Endodermal cell (in vitro differentiated cells): ENCODE measurements at regions not wholly inside any gene's neighbourhood (a gene's known extent, or its start where the extent isn't known, plus 50 kb on each side); places are given as distances from the start of the nearest gene placed in this dataset.

Experiments used
- DNase-seq: peaks from one replicate; pipeline ENCODE4 v3.0.0-alpha.2; 2017
- H3K27ac ChIP-seq: 2 replicates; pipeline ENCODE4 v1.5.1; 2013; ENCODE audit warnings: mild to moderate bottlenecking, low read depth, low read length, moderate library complexity
- H3K27me3 ChIP-seq: 2 replicates; pipeline ENCODE4 v1.6.1; 2013; ENCODE audit warnings: mild to moderate bottlenecking, low read length, moderate library complexity; ENCODE audit not compliant: insufficient read depth, control insufficient read depth, poor library complexity, severe bottlenecking
- H3K36me3 ChIP-seq: 2 replicates; pipeline ENCODE4 v1.7.0; 2013; ENCODE audit warnings: mild to moderate bottlenecking, low read length, moderate library complexity; ENCODE audit not compliant: control insufficient read depth, insufficient read depth
- H3K4me1 ChIP-seq: one replicate; pipeline ENCODE4 v1.7.0; 2013; ENCODE audit warnings: low read length; ENCODE audit not compliant: control insufficient read depth, insufficient read depth
- H3K4me3 ChIP-seq: 2 replicates; pipeline ENCODE4 v1.5.1; 2013; ENCODE audit warnings: mild to moderate bottlenecking, low read length, moderate library complexity
- H3K9ac ChIP-seq: 2 replicates; pipeline ENCODE4 v1.6.1; 2013; ENCODE audit warnings: mild to moderate bottlenecking, low read length, moderate library complexity; ENCODE audit not compliant: poor library complexity, severe bottlenecking; ENCODE audit errors: extremely low read depth
- H3K9me3 ChIP-seq: 2 replicates; pipeline ENCODE4 v1.6.1; 2013; ENCODE audit warnings: mild to moderate bottlenecking, low read length, moderate library complexity; ENCODE audit not compliant: control insufficient read depth
- H3K27ac Mint-ChIP-seq: 2 replicates; pipeline ENCODE4 v1.8.0; 2020; ENCODE audit warnings: mixed read lengths
- H3K27me3 Mint-ChIP-seq: 2 replicates; pipeline ENCODE4 v1.8.0; 2021; ENCODE audit warnings: mild to moderate bottlenecking, mixed read lengths; ENCODE audit not compliant: insufficient read depth
- H3K36me3 Mint-ChIP-seq: 2 replicates; pipeline ENCODE4 v1.8.0; 2020; ENCODE audit warnings: low read depth, mixed read lengths
- H3K4me1 Mint-ChIP-seq: 2 replicates; pipeline ENCODE4 v1.8.0; 2020; ENCODE audit warnings: mixed read lengths
- H3K4me3 Mint-ChIP-seq: 2 replicates; pipeline ENCODE4 v1.8.0; 2020; ENCODE audit warnings: mild to moderate bottlenecking, moderate library complexity, mixed read lengths
- H3K9me3 Mint-ChIP-seq: 2 replicates; pipeline ENCODE4 v1.8.0; 2020; ENCODE audit warnings: mild to moderate bottlenecking, mixed read lengths
- WGBS, 2 experiments: methylation state at CpG; one replicate each; pipeline versions ENCODE4 v1.1.5 to v1.1.7; 2013; ENCODE audit warnings: missing lambda C conversion rate in 2 of 2, mixed read lengths in 1 of 2; ENCODE audit not compliant: insufficient coverage in 1 of 2, insufficient read length in 1 of 2; 5-methylcytosine and 5-hydroxymethylcytosine counted together
- TF ChIP-seq, protein P1 (sequence below): fragments of 200-600 bp; sonication (generic); conservative IDR thresholded peaks from 2 replicates; pipeline ENCODE4 v1.5.0; 2021; ENCODE audit warnings: antibody characterized with exemption, mild to moderate bottlenecking

DNA sequence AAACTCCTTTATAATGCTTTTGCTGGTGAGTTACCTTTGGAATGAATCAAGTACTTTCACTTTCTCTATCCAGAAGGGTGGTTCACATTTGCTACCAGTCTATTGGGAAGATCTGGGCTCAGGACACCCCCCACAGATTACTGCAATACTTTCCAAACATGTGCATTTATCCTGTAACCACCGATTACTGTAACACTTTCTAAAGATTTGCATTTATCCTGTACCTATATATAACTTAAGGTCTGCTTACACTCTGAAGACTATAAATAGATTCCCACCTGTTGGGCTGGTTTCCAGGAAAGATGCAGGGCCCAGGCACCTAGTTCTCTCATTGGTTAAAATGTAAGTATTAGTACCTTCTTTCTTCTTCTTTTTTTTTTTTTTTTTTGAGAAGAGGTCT is 113.0 kb upstream of the NEDD4L start:
- TF ChIP-seq, protein P1, sequence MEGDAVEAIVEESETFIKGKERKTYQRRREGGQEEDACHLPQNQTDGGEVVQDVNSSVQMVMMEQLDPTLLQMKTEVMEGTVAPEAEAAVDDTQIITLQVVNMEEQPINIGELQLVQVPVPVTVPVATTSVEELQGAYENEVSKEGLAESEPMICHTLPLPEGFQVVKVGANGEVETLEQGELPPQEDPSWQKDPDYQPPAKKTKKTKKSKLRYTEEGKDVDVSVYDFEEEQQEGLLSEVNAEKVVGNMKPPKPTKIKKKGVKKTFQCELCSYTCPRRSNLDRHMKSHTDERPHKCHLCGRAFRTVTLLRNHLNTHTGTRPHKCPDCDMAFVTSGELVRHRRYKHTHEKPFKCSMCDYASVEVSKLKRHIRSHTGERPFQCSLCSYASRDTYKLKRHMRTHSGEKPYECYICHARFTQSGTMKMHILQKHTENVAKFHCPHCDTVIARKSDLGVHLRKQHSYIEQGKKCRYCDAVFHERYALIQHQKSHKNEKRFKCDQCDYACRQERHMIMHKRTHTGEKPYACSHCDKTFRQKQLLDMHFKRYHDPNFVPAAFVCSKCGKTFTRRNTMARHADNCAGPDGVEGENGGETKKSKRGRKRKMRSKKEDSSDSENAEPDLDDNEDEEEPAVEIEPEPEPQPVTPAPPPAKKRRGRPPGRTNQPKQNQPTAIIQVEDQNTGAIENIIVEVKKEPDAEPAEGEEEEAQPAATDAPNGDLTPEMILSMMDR, result no peak
- H3K9me3 Mint-ChIP-seq, result peaks cover 2% of the 10 kb centered on the region
- no peak overlapping the region for H3K27ac Mint-ChIP-seq

DNA sequence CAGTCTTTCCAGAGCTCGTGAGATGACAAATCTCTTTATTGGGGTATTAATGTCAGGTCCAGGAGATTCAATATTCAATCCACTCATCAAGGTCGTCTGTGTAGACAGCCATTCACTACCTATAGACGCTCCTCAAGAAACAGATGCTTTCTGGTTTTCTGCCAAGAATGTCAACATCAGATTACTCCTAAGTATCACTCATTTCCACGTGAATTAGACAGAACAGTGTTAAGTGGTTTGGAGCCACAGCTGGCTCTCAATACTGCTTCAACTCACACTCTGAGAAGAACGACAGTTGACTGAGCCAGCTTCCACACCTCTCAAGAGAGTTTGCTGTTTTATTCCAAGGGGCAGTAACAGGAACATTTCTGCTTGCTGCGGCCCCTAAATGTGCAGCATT is 113.5 kb upstream of the NEDD4L start:
- H3K9me3 ChIP-seq, result no peaks in the 10 kb centered on the region
- no peak for DNase-seq
- H3K27me3 ChIP-seq, result no peaks in the 10 kb centered on the region
- Mint-ChIP-seq H3K4me3 (no peak overlapping the region), H3K9me3 (peaks cover 2% of the 10 kb centered on the region), H3K27me3 (peaks cover 2% of the 10 kb centered on the region), H3K27ac (no peak overlapping the region), H3K4me1 (no peaks in the 10 kb centered on the region), H3K36me3 (no peaks in the 10 kb centered on the region)
- H3K4me1 ChIP-seq, result no peaks in the 10 kb centered on the region
- H3K27ac ChIP-seq, result no peak overlapping the region
- H3K9ac ChIP-seq, result no peak overlapping the region
- TF ChIP-seq, protein P1, result no peak
- no peak overlapping the region for H3K4me3 ChIP-seq
- no peaks in the 10 kb centered on the region for H3K36me3 ChIP-seq
- 90 to 94% methylated on average over 4 to 6 of the region's 6 CpGs for WGBS, 2 experiments

More for the DNA sequence above, 113.0 kb upstream of the NEDD4L start:
- no peak overlapping the region for H3K4me3 ChIP-seq
- DNase-seq, result no peak
- Mint-ChIP-seq H3K4me1 (no peaks in the 10 kb centered on the region), H3K27me3 (peaks cover 2% of the 10 kb centered on the region), H3K36me3 (no peaks in the 10 kb centered on the region), H3K4me3 (no peak overlapping the region)
- no peak overlapping the region for H3K27ac ChIP-seq
- no peaks in the 10 kb centered on the region for H3K4me1 ChIP-seq
- no peaks in the 10 kb centered on the region for H3K9me3 ChIP-seq
- H3K27me3 ChIP-seq, result no peaks in the 10 kb centered on the region
- no peak overlapping the region for H3K9ac ChIP-seq
- WGBS, 2 experiments, result 84% methylated on average over 1 of the region's 1 CpG; no CpG with 5 or more reads in 1 of the 2 experiments
- H3K36me3 ChIP-seq, result no peaks in the 10 kb centered on the region

DNA sequence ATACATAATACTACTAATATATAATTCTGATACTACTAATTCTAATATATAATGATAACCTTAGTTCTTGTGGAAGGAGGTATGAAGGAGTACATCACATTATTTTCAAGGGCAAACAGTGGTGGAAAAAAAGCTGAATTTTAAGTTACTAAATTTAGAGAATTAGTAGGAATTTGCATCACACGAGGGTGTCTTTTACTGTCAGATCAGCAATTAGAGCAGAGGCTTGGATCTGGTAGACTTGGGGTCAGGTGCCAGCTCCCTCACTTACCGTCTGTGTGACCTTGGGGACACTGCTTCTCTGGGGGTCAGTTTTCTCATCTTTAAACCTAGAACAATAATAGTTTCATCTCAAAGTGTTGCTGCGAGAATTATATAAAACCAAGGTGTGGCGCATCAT is 114.1 kb upstream of the NEDD4L start:
- TF ChIP-seq, protein P1, result no peak
- no peaks in the 10 kb centered on the region for H3K4me1 ChIP-seq
- H3K9ac ChIP-seq, result no peak overlapping the region
- H3K27ac ChIP-seq, result no peak overlapping the region
- no peaks in the 10 kb centered on the region for H3K36me3 Mint-ChIP-seq
- H3K9me3 Mint-ChIP-seq, result peaks cover 2% of the 10 kb centered on the region
- no peaks in the 10 kb centered on the region for H3K27me3 Mint-ChIP-seq
- no peaks in the 10 kb centered on the region for H3K9me3 ChIP-seq
- H3K4me1 Mint-ChIP-seq, result no peaks in the 10 kb centered on the region
- no peak overlapping the region for H3K4me3 ChIP-seq
- no peaks in the 10 kb centered on the region for H3K36me3 ChIP-seq
- H3K27ac Mint-ChIP-seq, result no peak overlapping the region
- no peak overlapping the region for H3K4me3 Mint-ChIP-seq
- DNase-seq, result no peak
- 93 to 100% methylated on average over 4 of the region's 4 CpGs for WGBS, 2 experiments
- H3K27me3 ChIP-seq, result no peaks in the 10 kb centered on the region
